ENCODE measurements at regions not wholly inside any gene's neighbourhood (a gene's known extent, or its start where the extent isn't known, plus 50 kb on each side); places are given as distances from the start of the nearest gene placed in this dataset.

DNA sequence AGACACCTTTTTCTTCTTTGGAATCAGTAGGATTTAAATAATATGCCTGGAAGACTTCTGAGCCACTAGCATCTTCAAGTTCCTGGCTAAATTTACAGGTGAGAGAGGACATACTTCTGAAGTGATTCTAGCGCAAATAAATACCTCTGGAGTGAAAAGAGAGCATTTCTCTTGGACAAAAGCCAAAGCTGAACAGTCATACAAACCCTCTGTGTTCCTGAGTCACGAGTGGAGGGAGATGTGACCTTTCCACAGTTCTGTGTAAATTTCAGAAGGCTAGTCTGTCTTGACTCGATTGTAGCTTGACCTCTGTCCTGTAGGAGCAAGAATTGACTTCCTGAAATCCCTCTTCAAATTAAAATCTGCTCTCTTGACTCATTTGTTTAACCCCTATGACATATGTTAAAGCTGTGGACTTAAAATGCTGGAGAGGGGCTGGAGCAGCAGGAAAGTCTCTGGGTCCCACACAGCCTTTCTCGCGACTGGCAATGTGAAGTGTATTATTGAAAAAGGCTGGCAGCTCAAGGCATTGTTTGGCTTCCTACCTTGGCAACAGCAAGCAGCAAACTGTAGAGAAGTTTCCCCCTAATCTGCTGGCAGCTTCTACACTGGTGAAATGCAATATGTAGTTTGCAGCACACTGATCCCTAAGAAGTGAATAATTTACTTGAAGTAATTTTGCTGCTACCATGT lies 79.6 kb upstream of the GCFC2 start:
- intact Hi-C loops (cut with micrococcal nuclease) = no loop called here
- POLR2A ChIA-PET = interaction anchor here (0.7 kb wide), 1 partner anchor 40 kb away, joined by 3 read pairs; no protein-coding TSS in a partner anchor
- no peaks in the 10 kb centered on the region for H3K36me3 Mint-ChIP-seq (ENCODE audit: insufficient read depth, unreplicated experiment)
- H3K27me3 Mint-ChIP-seq (ENCODE audit: insufficient read depth, unreplicated experiment) = no peaks in the 10 kb centered on the region
- CTCF ChIA-PET = interaction anchor here (0.7 to 4.5 kb wide), 3 partner anchors 10 to 809 kb away, joined by 3 to 37 read pairs (median 4); no protein-coding TSS in a partner anchor
- no peak overlapping the region for H3K4me3 Mint-ChIP-seq (ENCODE audit: unreplicated experiment)
- TF ChIP-seq, protein P1, sequence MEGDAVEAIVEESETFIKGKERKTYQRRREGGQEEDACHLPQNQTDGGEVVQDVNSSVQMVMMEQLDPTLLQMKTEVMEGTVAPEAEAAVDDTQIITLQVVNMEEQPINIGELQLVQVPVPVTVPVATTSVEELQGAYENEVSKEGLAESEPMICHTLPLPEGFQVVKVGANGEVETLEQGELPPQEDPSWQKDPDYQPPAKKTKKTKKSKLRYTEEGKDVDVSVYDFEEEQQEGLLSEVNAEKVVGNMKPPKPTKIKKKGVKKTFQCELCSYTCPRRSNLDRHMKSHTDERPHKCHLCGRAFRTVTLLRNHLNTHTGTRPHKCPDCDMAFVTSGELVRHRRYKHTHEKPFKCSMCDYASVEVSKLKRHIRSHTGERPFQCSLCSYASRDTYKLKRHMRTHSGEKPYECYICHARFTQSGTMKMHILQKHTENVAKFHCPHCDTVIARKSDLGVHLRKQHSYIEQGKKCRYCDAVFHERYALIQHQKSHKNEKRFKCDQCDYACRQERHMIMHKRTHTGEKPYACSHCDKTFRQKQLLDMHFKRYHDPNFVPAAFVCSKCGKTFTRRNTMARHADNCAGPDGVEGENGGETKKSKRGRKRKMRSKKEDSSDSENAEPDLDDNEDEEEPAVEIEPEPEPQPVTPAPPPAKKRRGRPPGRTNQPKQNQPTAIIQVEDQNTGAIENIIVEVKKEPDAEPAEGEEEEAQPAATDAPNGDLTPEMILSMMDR (IDR thresholded peaks at IDR 0.05; ENCODE audit: unreplicated experiment) = no peak
- H3K9me3 Mint-ChIP-seq (ENCODE audit: unreplicated experiment) = no peaks in the 10 kb centered on the region
- no peak for DNase-seq (ENCODE audit: unreplicated experiment)
- H3K4me1 Mint-ChIP-seq (ENCODE audit: insufficient read depth, unreplicated experiment) = peaks cover 28% of the 10 kb centered on the region
- BruUV-seq (replicated peaks) = no TSS peak
- H3K27ac Mint-ChIP-seq (ENCODE audit: low read depth, unreplicated experiment) = no peak overlapping the region

DNA sequence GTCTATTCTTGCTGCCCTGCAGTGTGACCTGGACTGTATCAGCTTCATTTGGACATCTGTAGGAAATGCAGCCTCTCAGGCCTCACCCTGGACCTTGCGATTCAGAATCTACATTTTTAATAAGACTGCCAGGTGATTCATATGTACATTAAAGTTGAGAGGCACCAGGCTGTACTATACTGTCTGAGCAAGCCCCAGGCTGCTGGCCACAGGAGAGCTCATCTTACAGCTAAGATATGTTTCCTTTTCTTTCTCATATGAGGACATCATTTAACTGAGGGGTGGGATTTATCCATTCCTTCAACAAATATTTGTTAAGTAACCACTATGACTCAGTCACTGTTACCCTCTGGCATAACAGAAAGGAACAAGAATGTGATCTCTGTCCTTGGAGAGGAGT lies 78.2 kb upstream of the GCFC2 start:
- TF ChIP-seq, protein P1 (IDR thresholded peaks at IDR 0.05; ENCODE audit: unreplicated experiment) = no peak
- peak; percentile 59 for DNase-seq (ENCODE audit: unreplicated experiment)
- intact Hi-C loops (cut with micrococcal nuclease) = loop anchor here (5.0 to 10.0 kb wide), 4 partner anchors 108 to 673 kb away; no protein-coding TSS in a partner anchor
- Mint-ChIP-seq H3K27me3 (ENCODE audit: insufficient read depth, unreplicated experiment) (no peaks in the 10 kb centered on the region), H3K9me3 (ENCODE audit: unreplicated experiment) (no peaks in the 10 kb centered on the region), H3K27ac (ENCODE audit: low read depth, unreplicated experiment) (peak overlapping the region; percentile 42), H3K36me3 (ENCODE audit: insufficient read depth, unreplicated experiment) (no peaks in the 10 kb centered on the region), H3K4me1 (ENCODE audit: insufficient read depth, unreplicated experiment) (peaks cover 28% of the 10 kb centered on the region), H3K4me3 (ENCODE audit: unreplicated experiment) (no peak overlapping the region)
- POLR2A ChIA-PET = no interaction called here
- no TSS peak for BruUV-seq (replicated peaks)
- CTCF ChIA-PET = interaction anchor here (0.5 to 4.5 kb wide), 16 partner anchors 8 to 824 kb away, joined by 3 to 37 read pairs (median 3); no protein-coding TSS in a partner anchor

DNA sequence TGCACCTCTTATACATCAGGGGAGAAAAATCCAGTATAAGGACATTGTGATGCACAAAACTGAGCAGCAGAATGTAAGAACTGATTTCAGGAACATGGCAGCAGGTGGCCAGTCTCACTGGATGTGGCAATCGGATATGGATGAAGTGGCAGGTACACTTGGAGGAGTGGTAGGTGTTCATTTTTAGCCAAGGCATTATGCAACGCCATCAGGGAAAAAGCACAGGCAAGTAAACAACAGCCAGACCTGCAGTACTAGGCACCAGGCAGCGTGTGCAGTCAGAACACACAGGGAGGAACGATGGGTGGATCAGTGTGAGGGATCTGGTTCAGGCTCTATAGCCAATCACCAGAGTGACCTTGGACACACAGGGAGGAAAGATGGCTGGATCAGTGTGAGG lies 77.4 kb upstream of the GCFC2 start:
- ChIA-PET POLR2A (interaction anchor here (0.6 kb wide), 1 partner anchor 72 kb away, joined by 5 read pairs; no protein-coding TSS in a partner anchor), CTCF (interaction anchor here (0.6 to 4.5 kb wide), 16 partner anchors 9 to 880 kb away, joined by 3 to 37 read pairs (median 4); no protein-coding TSS in a partner anchor)
- no TSS peak for BruUV-seq (replicated peaks)
- H3K36me3 Mint-ChIP-seq (ENCODE audit: insufficient read depth, unreplicated experiment) = no peaks in the 10 kb centered on the region
- peak; percentile 62 for DNase-seq (ENCODE audit: unreplicated experiment)
- TF ChIP-seq, protein P1 (IDR thresholded peaks at IDR 0.05; ENCODE audit: unreplicated experiment) = no peak
- no peak overlapping the region for H3K4me3 Mint-ChIP-seq (ENCODE audit: unreplicated experiment)
- H3K27me3 Mint-ChIP-seq (ENCODE audit: insufficient read depth, unreplicated experiment) = no peaks in the 10 kb centered on the region
- intact Hi-C loops (cut with micrococcal nuclease) = loop anchor here (5.0 to 10.0 kb wide), 4 partner anchors 109 to 674 kb away; no protein-coding TSS in a partner anchor
- H3K27ac Mint-ChIP-seq (ENCODE audit: low read depth, unreplicated experiment) = peak overlapping the region; percentile 71
- H3K9me3 Mint-ChIP-seq (ENCODE audit: unreplicated experiment) = no peaks in the 10 kb centered on the region
- H3K4me1 Mint-ChIP-seq (ENCODE audit: insufficient read depth, unreplicated experiment) = peaks cover 28% of the 10 kb centered on the region

DNA sequence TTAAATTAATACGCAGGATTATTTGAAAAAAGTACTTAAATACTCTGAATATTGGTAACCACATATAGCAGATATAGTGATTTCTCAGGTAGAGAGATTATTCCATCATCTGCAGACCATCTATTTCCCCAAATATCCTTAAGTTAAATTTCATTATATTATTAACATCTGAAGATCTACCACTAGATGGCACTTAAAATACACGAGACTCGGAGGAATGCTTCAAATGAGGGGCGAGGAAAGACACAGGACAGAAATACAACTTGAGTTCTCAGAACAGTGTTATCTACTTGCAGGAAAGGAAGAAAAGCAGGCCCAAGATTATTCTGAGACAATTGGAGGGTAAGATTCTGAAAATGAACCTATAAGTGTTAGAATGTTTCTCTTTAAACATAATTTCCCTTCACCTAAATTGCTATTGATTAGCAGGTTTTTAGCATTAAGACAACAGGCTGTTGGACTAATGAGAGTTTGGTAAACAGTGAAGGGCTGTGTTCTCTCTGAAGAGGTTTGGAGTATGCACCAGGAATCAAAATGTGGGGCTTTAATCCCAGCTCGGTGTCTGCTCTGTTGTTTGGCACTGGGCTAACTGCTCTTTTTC lies 76.9 kb upstream of the GCFC2 start:
- DNase-seq (ENCODE audit: unreplicated experiment) = peak; percentile 58
- H3K36me3 Mint-ChIP-seq (ENCODE audit: insufficient read depth, unreplicated experiment) = no peaks in the 10 kb centered on the region
- H3K27ac Mint-ChIP-seq (ENCODE audit: low read depth, unreplicated experiment) = peak overlapping the region; percentile 71
- intact Hi-C loops (cut with micrococcal nuclease) = loop anchor here (1.0 to 10.0 kb wide), 6 partner anchors 110 to 812 kb away; no protein-coding TSS in a partner anchor
- CTCF ChIA-PET = interaction anchor here (0.7 to 4.5 kb wide), 11 partner anchors 9 to 881 kb away, joined by 3 to 37 read pairs (median 4); no protein-coding TSS in a partner anchor
- TF ChIP-seq, protein P1 (IDR thresholded peaks at IDR 0.05; ENCODE audit: unreplicated experiment) = peak; percentile 61
- no peaks in the 10 kb centered on the region for H3K27me3 Mint-ChIP-seq (ENCODE audit: insufficient read depth, unreplicated experiment)
- no TSS peak for BruUV-seq (replicated peaks)
- POLR2A ChIA-PET = interaction anchor here (0.6 kb wide), 1 partner anchor 72 kb away, joined by 5 read pairs; no protein-coding TSS in a partner anchor
- H3K9me3 Mint-ChIP-seq (ENCODE audit: unreplicated experiment) = no peaks in the 10 kb centered on the region
- H3K4me1 Mint-ChIP-seq (ENCODE audit: insufficient read depth, unreplicated experiment) = peaks cover 28% of the 10 kb centered on the region
- no peak overlapping the region for H3K4me3 Mint-ChIP-seq (ENCODE audit: unreplicated experiment)

Measured in MCF 10A (cell line).